ENCODE measurements at regions not wholly inside any gene's neighbourhood (a gene's known extent, or its start where the extent isn't known, plus 50 kb on each side); places are given as distances from the start of the nearest gene placed in this dataset.
A peak's percentile ranks its signal among the peaks of the same experiment; 100 is the strongest.
"Not testable (repeated sequence)": the region's sequence is repeated elsewhere in the genome, so short reads cannot be mapped to it uniquely, and the experiment has no call there.

GRCh38 chr2:192773044-192773443, 578.3 kb upstream of the TMEFF2 start:
- 0 to 100% (median 80%) methylated on average over 1 of the region's 2 CpGs; no CpG with 5 or more reads in 5 of the 10 experiments for WGBS, 10 experiments
- peak in 1 of 8 experiments; percentile 33 for ATAC-seq (replicated peaks in 6 of 8)
- Histone ChIP-seq H3K27ac (no peak overlapping the region), H3K4me1 (replicated peaks in 1 of 2) (no peaks in the 10 kb centered on the region), H3K4me3 (no peak overlapping the region)
- in situ Hi-C loops (cut with MboI; ENCODE audit: low pct_unique_long_range_greater_than_20kb in 2 of 9, low sequenced_read_pairs in 9 of 9, unreplicated experiment in 9 of 9): no loop called here

- peak in 4 of 8 experiments; percentile 44 to 70 (median 63) for ATAC-seq (replicated peaks in 6 of 8)
- Histone ChIP-seq H3K27ac (no peak overlapping the region), H3K4me1 (replicated peaks in 1 of 2) (no peaks in the 10 kb centered on the region), H3K4me3 (no peak overlapping the region)
- 8 to 100% (median 100%) methylated on average over 1 of the region's 1 CpG; no CpG with 5 or more reads in 2 of the 10 experiments for WGBS, 10 experiments
- in situ Hi-C loops (cut with MboI; ENCODE audit: low pct_unique_long_range_greater_than_20kb in 2 of 9, low sequenced_read_pairs in 9 of 9, unreplicated experiment in 9 of 9): no loop called here
These were observed 555.0 kb upstream of the TMEFF2 start for GRCh38 chr2:192749611-192750200.

- in situ Hi-C loops (cut with MboI; ENCODE audit: low pct_unique_long_range_greater_than_20kb in 2 of 9, low sequenced_read_pairs in 9 of 9, unreplicated experiment in 9 of 9): no loop called here
- ATAC-seq (replicated peaks in 6 of 8): no peak
- H3K4me1 ChIP-seq (replicated peaks in 1 of 2): no peaks in the 10 kb centered on the region
- no peak overlapping the region for H3K4me3 ChIP-seq
- H3K27ac ChIP-seq: no peak overlapping the region
These were observed 547.2 kb upstream of the TMEFF2 start for GRCh38 chr2:192741889-192742288.

- Histone ChIP-seq H3K4me1 (replicated peaks in 1 of 2) (peaks cover 0 to 9% of the 10 kb centered on the region in 2 donors), H3K4me3 (no peak overlapping the region), H3K27ac (no peak overlapping the region)
- no peak for ATAC-seq (replicated peaks in 6 of 8)
- 3 to 88% (median 38%) methylated on average over 2 to 3 of the region's 3 CpGs; no CpG with 5 or more reads in 1 of the 10 experiments for WGBS, 10 experiments
- in situ Hi-C loops (cut with MboI; ENCODE audit: low pct_unique_long_range_greater_than_20kb in 2 of 9, low sequenced_read_pairs in 9 of 9, unreplicated experiment in 9 of 9): no loop called here
These were observed 540.7 kb upstream of the TMEFF2 start for GRCh38 chr2:192735447-192735846.

- in situ Hi-C loops (cut with MboI; ENCODE audit: low pct_unique_long_range_greater_than_20kb in 2 of 9, low sequenced_read_pairs in 9 of 9, unreplicated experiment in 9 of 9): no loop called here
- peaks cover 0 to 9% of the 10 kb centered on the region in 2 donors for H3K4me1 ChIP-seq (replicated peaks in 1 of 2)
- WGBS, 10 experiments: 0 to 100% (median 67%) methylated on average over 1 to 2 of the region's 2 CpGs; no CpG with 5 or more reads in 3 of the 10 experiments
- no peak for ATAC-seq (replicated peaks in 6 of 8)
- no peak overlapping the region for H3K27ac ChIP-seq
- H3K4me3 ChIP-seq: no peak overlapping the region
These were observed 534.6 kb upstream of the TMEFF2 start for GRCh38 chr2:192729369-192729768.

- H3K4me1 ChIP-seq (replicated peaks in 1 of 2): no peaks in the 10 kb centered on the region
- 0 to 100% (median 28%) methylated on average over 1 of the region's 1 CpG; no CpG with 5 or more reads in 2 of the 10 experiments for WGBS, 10 experiments
- in situ Hi-C loops (cut with MboI; ENCODE audit: low pct_unique_long_range_greater_than_20kb in 2 of 9, low sequenced_read_pairs in 9 of 9, unreplicated experiment in 9 of 9): no loop called here
- H3K27ac ChIP-seq: no peak overlapping the region
- H3K4me3 ChIP-seq: no peak overlapping the region
- ATAC-seq (replicated peaks in 6 of 8): no peak
These were observed 531.3 kb upstream of the TMEFF2 start for GRCh38 chr2:192725991-192726390.

GRCh38 chr2:192719629-192720028, 524.9 kb upstream of the TMEFF2 start:
- H3K27ac ChIP-seq: no peak overlapping the region
- no peaks in the 10 kb centered on the region for H3K4me1 ChIP-seq (replicated peaks in 1 of 2)
- no peak for ATAC-seq (replicated peaks in 6 of 8)
- in situ Hi-C loops (cut with MboI; ENCODE audit: low pct_unique_long_range_greater_than_20kb in 2 of 9, low sequenced_read_pairs in 9 of 9, unreplicated experiment in 9 of 9): no loop called here
- H3K4me3 ChIP-seq: no peak overlapping the region

- no peak for ATAC-seq (replicated peaks in 6 of 8)
- no peak overlapping the region for H3K27ac ChIP-seq
- in situ Hi-C loops (cut with MboI; ENCODE audit: low pct_unique_long_range_greater_than_20kb in 2 of 9, low sequenced_read_pairs in 9 of 9, unreplicated experiment in 9 of 9): no loop called here
- WGBS, 10 experiments: 27 to 100% (median 78%) methylated on average over 1 to 3 of the region's 3 CpGs; no CpG with 5 or more reads in 1 of the 10 experiments
- H3K4me1 ChIP-seq (replicated peaks in 1 of 2): no peaks in the 10 kb centered on the region
- no peak overlapping the region for H3K4me3 ChIP-seq
These were observed 523.6 kb upstream of the TMEFF2 start for GRCh38 chr2:192718340-192718739.

GRCh38 chr2:192700934-192701333, 506.2 kb upstream of the TMEFF2 start:
- no peaks in the 10 kb centered on the region for H3K4me1 ChIP-seq (replicated peaks in 1 of 2)
- 5 to 100% (median 70%) methylated on average over 1 to 2 of the region's 2 CpGs; no CpG with 5 or more reads in 1 of the 10 experiments for WGBS, 10 experiments
- no peak overlapping the region for H3K27ac ChIP-seq
- in situ Hi-C loops (cut with MboI; ENCODE audit: low pct_unique_long_range_greater_than_20kb in 2 of 9, low sequenced_read_pairs in 9 of 9, unreplicated experiment in 9 of 9): no loop called here
- no peak for ATAC-seq (replicated peaks in 6 of 8)
- H3K4me3 ChIP-seq: no peak overlapping the region

GRCh38 chr2:192697880-192698279, 503.1 kb upstream of the TMEFF2 start:
- no peak for ATAC-seq (replicated peaks in 6 of 8)
- in situ Hi-C loops (cut with MboI; ENCODE audit: low pct_unique_long_range_greater_than_20kb in 2 of 9, low sequenced_read_pairs in 9 of 9, unreplicated experiment in 9 of 9): no loop called here
- H3K27ac ChIP-seq: no peak overlapping the region
- no peaks in the 10 kb centered on the region for H3K4me1 ChIP-seq (replicated peaks in 1 of 2)
- WGBS, 10 experiments: 18 to 100% (median 78%) methylated on average over 1 to 5 of the region's 5 CpGs
- no peak overlapping the region for H3K4me3 ChIP-seq

GRCh38 chr2:192696857-192697256, 502.1 kb upstream of the TMEFF2 start:
- ATAC-seq (replicated peaks in 6 of 8): peak in 2 of 8 experiments; percentile 34 to 44
- Histone ChIP-seq H3K4me1 (replicated peaks in 1 of 2) (no peaks in the 10 kb centered on the region), H3K4me3 (no peak overlapping the region), H3K27ac (no peak overlapping the region)
- in situ Hi-C loops (cut with MboI; ENCODE audit: low pct_unique_long_range_greater_than_20kb in 2 of 9, low sequenced_read_pairs in 9 of 9, unreplicated experiment in 9 of 9): no loop called here
- WGBS, 10 experiments: 0 to 100% (median 70%) methylated on average over 2 to 3 of the region's 3 CpGs; no CpG with 5 or more reads in 1 of the 10 experiments

- WGBS, 10 experiments: 0 to 94% (median 60%) methylated on average over 1 to 3 of the region's 3 CpGs; no CpG with 5 or more reads in 1 of the 10 experiments
- peak in 5 of 8 experiments; percentile 13 to 30 (median 25) for ATAC-seq (replicated peaks in 6 of 8)
- in situ Hi-C loops (cut with MboI; ENCODE audit: low pct_unique_long_range_greater_than_20kb in 2 of 9, low sequenced_read_pairs in 9 of 9, unreplicated experiment in 9 of 9): no loop called here
- Histone ChIP-seq H3K4me3 (no peak overlapping the region), H3K27ac (no peak overlapping the region), H3K4me1 (replicated peaks in 1 of 2) (no peaks in the 10 kb centered on the region)
These were observed 492.3 kb upstream of the TMEFF2 start for GRCh38 chr2:192687015-192687414.

- WGBS, 10 experiments: 95 to 100% (median 99%) methylated on average over 1 to 18 of the region's 27 CpGs
- H3K4me1 ChIP-seq (replicated peaks in 1 of 2); ATAC-seq (replicated peaks in 6 of 8); in situ Hi-C loops (cut with MboI; ENCODE audit: low pct_unique_long_range_greater_than_20kb in 2 of 9, low sequenced_read_pairs in 9 of 9, unreplicated experiment in 9 of 9); H3K4me3 ChIP-seq; H3K27ac ChIP-seq: not testable (repeated sequence)
These were observed 487.8 kb upstream of the TMEFF2 start for GRCh38 chr2:192682511-192682910.

- no peak overlapping the region for H3K4me3 ChIP-seq
- 24 to 100% (median 82%) methylated on average over 4 to 5 of the region's 5 CpGs for WGBS, 10 experiments
- in situ Hi-C loops (cut with MboI; ENCODE audit: low pct_unique_long_range_greater_than_20kb in 2 of 9, low sequenced_read_pairs in 9 of 9, unreplicated experiment in 9 of 9): no loop called here
- ATAC-seq (replicated peaks in 6 of 8): no peak
- no peak overlapping the region for H3K27ac ChIP-seq
- H3K4me1 ChIP-seq (replicated peaks in 1 of 2): no peaks in the 10 kb centered on the region
These were observed 480.9 kb upstream of the TMEFF2 start for GRCh38 chr2:192675681-192676080.

Measured in motor neuron (in vitro differentiated cells).